CD4-positive, alpha-beta T cell treated with Interleukin-6 for 4 hours (primary cell): ENCODE measurements at regions not wholly inside any gene's neighbourhood (a gene's known extent, or its start where the extent isn't known, plus 50 kb on each side); places are given as distances from the start of the nearest gene placed in this dataset.
"Not testable (repeated sequence)": the region's sequence is repeated elsewhere in the genome, so short reads cannot be mapped to it uniquely, and the experiment has no call there.

Experiments
- DNase-seq: peaks from one replicate; pipeline ENCODE4 v3.0.0-alpha.2; 2020; ENCODE audit warnings: mixed read lengths

- no peak for DNase-seq
Measured at GRCh38 chr15:87672309-87673288, 583.9 kb downstream of the NTRK3 start.

DNA sequence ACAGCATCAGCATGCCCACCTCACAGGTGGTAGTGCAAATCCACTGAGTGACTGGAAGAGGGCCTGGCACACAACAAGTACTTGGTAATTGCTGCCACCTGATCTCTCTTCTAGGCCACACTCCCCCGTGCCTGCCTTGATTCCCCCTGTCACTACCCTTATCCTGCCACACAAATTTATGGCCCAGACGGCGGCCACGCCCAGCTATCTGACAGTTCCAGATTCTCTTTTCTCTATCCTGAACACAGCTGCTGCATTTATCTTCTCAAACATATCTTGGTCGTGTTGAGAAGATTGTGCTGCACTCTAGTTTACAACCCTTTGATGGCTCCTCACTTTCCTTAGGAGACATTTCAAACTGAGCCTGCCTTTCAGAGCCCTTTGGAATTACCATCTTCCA, 585.2 kb downstream of the NTRK3 start:
- DNase-seq, result no peak

- DNase-seq, result no peak
Measured at GRCh38 chr15:87669846-87670245, 586.7 kb downstream of the NTRK3 start.

DNA sequence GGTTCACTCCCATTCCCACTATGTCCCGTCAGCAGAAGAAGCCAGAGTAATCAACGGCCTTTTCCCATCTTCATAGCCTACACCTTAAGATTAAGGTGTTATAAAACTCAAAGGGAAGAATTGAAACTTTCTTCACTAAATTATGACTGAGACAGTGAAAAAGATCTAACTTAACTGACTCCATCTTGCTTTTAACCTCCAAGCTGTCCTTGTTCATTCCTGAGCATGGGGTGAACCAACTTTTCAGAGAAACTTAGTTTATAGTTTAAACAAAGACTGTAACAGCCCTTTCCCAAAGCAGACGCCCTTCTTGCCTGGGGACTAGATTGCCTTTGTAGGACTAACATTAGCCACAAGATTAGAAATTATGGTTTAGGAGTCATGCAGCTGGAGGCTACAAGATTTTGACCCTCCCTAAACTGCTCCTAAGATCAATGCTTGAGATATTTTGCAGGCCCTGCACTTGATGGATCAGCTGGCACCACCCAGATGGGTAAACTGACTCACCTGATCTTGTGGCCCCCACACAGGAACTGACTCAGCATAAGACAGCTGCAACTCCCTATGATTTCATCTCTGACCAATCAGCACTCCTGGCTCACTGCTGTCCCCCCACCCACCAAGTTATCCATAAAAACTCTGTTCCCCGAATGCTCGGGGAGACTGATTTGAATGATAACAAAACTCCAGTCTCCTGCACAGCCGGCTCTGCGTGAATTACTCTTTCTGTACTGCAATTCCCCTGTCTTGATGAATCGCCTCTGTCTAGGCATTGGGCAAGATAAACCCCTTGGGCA, 587.6 kb downstream of the NTRK3 start:
- DNase-seq, result not testable (repeated sequence)

GRCh38 chr15:87667643-87668042, 588.9 kb downstream of the NTRK3 start:
- DNase-seq, result no peak

DNA sequence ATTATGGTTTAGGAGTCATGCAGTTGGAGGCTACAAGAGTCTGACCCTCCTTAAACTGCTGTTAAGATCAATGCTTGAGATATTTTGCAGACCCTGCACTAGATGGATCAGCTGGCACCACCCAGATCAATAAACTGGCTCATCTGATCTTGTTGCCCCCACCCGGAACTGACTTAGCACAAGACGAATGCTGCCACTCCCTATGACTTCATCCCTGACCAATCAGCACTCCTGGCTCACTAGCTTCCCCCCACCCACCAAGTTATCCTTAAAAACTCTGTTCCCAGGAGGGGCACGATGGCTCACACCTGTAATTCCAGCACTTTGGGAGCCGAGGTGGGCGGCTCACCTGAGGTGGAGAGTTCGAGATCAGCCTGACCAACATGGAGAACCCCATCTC, 594.0 kb downstream of the NTRK3 start:
- DNase-seq, result no peak

DNA sequence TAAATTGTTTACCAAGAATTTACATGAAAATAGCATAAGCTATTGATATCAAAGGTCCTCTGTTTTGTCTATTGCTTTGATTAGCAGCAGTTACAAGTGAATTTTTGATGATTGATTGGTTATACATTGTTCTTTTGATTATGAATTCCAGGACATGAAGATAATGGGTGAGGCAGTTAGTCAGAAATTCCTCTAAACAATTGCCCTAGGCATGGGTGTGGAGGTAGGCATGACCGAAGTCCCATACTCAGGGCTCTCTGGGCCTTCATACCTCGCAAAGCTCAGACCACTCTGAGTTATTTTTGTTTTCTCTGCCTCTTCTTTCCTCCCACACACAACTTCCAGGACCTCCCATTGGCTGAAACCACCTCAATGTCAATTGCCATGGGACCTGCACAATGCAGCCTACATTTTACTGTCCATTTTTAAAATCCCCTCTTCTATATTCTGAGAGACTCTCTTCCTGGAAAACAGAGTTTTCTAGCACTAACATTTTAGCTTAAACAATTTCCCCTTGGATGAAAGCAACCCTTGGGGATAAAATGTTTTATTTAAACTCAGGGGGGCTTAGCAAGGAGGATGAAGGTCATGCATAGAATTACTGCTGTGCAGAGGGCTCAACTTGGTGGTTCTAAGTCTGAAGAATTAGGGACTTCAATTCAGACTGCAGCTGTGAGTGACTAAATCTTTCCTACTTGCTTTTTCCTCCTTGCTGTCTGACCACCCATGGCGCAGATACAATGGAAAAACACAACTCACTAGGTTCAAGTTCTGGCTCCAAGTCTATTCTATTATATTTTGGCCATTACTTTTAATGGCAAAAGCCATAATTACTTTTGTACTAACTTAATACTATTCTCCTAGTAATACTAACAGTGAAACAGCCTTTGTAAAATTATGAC, 594.8 kb downstream of the NTRK3 start:
- no peak for DNase-seq

DNA sequence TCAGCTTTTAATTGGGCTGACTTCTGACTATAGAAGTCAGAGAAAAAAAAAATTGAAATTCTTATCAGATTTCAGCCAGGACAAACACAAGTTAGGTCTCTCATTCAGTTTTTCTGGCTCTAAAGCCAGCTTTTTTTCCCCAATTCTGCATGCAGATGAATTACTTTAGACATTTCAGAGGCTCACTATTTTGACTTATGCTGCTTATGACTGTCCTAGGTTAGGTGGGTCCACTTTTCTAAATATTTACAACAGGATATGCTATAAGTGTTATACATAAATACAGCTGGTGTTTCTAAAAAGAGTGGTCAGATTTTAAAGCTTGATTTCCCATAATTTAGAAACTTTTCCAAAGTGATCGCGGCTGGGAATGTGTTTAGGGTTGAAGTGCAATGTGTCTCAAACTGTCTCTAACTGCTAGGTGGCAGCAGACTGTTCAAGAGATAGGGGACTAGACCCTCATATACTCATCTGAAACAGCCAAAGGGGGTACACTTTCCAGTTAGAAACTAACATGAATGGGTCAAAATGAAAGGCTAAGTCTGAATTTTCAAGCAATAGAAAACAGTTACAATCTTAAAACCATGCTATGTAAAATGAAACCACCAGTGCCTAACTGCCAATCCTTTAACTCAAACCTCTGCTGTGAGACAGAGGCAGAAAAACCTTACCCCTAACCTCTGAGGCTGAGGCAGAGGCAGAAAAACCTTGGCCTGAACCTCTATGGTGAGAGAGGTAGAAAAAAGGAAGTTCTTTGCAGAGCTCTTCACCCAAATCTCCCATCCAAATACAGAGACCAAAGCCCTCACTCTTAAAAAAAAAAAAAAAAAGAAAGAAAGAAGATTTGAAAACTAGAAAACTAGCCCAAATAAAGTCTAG, 596.0 kb downstream of the NTRK3 start:
- DNase-seq, result no peak

GRCh38 chr15:87656372-87656771, 600.2 kb downstream of the NTRK3 start:
- DNase-seq, result no peak

DNA sequence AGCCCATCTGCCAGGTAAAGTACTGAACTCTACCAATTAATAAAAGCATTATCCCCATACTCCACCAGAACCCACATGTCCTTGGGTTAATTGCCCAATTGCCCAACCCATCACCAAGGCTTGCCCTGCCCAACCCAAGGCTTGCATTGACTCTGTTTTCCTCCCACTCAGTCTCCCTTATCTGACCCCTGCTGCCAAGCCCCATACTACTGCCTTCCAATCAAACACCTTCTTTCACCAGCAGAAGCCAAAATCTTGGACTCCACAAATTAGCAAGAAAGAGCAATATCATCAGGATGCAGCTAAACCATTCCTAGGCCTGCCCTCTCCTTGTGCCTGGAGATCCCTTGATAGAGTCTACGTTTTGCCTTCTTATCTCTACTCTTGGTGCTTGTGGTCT, 602.9 kb downstream of the NTRK3 start:
- no peak for DNase-seq

- DNase-seq, result no peak
Measured at GRCh38 chr15:87649175-87649574, 607.4 kb downstream of the NTRK3 start.

GRCh38 chr15:87648278-87648677, 608.3 kb downstream of the NTRK3 start:
- DNase-seq, result no peak

DNA sequence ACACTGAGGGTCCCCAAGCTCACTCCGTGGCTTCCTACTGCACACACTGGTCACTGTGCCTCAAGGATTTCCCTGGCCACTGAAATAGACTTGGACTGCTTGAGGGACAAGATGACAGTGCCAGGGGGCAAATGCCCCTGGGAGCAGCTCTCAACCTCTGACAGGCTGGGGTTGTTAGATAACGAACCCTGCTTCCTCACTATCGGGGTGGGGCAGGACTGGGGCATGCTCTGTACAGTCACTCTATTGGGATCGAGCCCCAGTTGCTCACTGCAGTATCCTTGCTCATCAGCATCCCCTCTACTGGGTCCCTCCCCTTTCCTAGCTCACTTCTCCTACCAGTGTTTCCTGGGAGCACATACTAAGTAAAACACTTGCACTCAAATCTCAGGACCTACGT, 610.8 kb downstream of the NTRK3 start:
- DNase-seq, result no peak

DNA sequence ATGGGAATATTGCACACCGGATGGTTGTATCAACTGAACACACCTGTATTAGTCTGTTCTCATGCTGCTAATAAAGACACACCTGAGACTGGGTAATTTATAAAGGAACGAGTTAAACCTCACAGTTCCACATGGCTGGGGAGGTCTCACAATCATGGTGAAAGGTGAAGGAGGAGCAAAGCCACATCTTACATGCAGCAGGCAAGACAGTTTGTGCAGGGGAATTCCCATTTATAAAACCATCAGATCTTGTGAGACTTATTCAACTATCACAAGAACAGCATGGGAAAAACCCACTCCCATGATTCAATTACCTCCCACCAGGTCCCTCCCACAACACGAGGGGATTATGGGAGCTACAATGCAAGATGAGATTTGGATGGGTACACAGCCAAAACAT, 613.5 kb downstream of the NTRK3 start:
- not testable (repeated sequence) for DNase-seq

DNA sequence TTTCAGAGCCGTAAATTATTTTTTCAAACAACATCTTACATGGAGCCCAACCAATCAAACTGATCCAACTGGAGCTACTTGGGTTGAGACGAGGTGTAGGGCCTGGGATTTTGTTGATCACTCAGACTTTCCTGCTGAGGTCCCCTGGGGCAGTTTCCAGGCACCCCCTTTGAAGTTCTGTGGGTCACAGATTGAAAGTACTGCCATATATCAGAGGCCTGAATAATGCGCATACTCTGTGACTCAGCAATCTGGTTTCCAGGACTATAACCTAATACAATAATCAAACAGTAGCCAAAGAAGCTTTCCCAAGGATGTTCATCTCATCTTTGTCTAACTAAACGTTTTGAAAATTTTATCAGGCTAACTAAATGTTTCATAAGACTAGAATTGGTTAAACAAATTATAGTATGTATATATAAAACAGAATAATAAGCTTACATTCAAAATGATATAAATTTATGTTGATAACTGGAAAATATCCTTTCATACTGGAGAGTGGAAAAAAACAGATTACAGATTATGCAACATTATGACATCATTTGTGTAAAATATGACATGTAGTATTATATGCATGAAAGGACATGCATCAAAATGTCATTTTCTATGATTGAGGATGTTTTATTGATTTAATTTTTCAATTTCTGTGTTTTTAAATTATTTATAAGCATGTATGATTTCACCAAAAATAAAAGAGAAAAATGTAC, 617.1 kb downstream of the NTRK3 start:
- DNase-seq, result no peak

- DNase-seq, result no peak
Measured at GRCh38 chr15:87638554-87639083, 617.9 kb downstream of the NTRK3 start.

- DNase-seq, result no peak
Measured at GRCh38 chr15:87634361-87634760, 622.2 kb downstream of the NTRK3 start.

GRCh38 chr15:87633525-87633924, 623.0 kb downstream of the NTRK3 start:
- DNase-seq, result no peak

DNA sequence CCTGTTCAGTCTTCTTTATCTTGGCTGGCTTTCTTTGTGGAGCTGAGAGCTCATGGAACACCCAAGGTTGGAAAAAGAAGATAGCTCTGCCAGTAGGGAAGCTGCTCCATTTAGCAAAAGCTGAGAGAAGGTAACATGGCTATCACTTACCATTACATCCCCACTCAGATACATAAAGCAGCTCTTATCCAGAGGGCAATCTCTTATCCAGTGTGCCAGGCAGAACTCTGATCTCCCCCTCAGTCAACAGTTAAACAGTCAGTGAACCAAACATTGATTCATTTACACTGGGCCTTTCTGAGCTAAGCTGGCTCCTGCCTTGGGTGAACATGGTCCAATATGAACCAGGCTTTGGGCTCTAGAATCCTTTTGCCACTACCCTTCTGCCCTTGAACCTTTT, 624.2 kb downstream of the NTRK3 start:
- DNase-seq, result no peak

DNA sequence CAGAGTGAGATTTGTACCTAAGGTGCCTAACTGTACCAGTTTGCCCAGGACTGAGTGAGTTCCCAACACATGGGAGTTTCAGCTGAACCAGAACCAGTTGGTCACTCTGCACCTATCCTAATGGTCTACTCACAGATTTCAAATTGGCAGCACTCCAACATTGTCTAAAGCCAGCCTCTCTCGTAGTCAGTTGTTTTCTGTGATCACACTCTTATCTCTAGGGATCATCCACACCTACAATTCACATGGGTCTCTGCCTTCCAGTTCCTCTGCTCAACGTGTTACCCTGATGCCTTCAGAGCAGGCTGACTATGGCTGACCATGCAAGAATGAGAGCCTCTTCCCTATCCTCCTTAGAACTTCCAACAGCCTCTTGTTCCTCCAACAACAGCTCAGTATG, 624.8 kb downstream of the NTRK3 start:
- DNase-seq, result no peak

DNA sequence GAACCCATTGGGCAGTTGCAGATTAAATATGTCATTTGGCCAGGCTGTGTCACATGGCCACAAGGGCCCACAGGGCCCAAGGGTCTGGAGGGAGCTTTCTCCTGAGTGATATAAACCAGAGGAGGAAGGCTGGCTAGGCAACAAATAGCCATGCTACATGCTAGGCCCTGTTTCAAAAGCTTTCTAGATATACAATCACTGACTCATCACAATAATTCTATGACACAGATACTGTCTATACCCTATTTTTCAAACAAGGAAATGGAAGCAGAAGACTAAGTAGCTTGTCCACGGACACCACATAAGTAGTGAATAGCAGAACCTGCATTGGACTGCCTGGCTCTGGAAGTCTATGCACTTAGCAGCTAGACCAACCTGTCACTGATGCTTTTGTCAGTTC, 625.4 kb downstream of the NTRK3 start:
- DNase-seq, result no peak
